ENCODE measurements at regions not wholly inside any gene's neighbourhood (a gene's known extent, or its start where the extent isn't known, plus 50 kb on each side); places are given as distances from the start of the nearest gene placed in this dataset.

DNA sequence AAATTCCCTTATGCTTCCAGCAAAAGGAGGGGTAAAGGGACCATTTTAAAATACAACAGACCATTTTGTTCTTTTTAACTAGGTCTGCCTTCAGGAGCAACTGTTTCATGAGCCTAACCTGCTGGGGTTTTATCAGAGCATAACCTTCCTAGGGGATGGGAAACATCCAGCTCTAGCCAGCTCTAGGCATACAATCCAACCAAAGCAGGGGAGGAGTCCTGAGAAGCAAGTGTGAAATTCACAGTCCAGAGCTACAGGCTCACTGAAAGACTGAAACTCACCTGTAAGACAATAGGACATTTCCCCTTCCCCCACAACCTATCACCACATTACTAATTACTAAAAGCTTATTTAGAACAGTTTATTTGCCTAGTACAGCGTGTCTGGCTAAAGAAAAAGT lies 1296.6 kb upstream of the DDX18 start:
- TF ChIP-seq, protein P1, sequence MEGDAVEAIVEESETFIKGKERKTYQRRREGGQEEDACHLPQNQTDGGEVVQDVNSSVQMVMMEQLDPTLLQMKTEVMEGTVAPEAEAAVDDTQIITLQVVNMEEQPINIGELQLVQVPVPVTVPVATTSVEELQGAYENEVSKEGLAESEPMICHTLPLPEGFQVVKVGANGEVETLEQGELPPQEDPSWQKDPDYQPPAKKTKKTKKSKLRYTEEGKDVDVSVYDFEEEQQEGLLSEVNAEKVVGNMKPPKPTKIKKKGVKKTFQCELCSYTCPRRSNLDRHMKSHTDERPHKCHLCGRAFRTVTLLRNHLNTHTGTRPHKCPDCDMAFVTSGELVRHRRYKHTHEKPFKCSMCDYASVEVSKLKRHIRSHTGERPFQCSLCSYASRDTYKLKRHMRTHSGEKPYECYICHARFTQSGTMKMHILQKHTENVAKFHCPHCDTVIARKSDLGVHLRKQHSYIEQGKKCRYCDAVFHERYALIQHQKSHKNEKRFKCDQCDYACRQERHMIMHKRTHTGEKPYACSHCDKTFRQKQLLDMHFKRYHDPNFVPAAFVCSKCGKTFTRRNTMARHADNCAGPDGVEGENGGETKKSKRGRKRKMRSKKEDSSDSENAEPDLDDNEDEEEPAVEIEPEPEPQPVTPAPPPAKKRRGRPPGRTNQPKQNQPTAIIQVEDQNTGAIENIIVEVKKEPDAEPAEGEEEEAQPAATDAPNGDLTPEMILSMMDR (IDR thresholded peaks at IDR 0.05; ENCODE audit: borderline replicate concordance, extremely low read depth, low read length, poor library complexity, severe bottlenecking), result no peak
- no peak for TF ChIP-seq EZH2 (IDR thresholded peaks at IDR 0.05; ENCODE audit: borderline replicate concordance, low read depth, low read length, severe bottlenecking)

All from DND-41 (cell line).